ENCODE measurements at regions not wholly inside any gene's neighbourhood (a gene's known extent, or its start where the extent isn't known, plus 50 kb on each side); places are given as distances from the start of the nearest gene placed in this dataset.
"Not testable (repeated sequence)": the region's sequence is repeated elsewhere in the genome, so short reads cannot be mapped to it uniquely, and the experiment has no call there.

GRCh38 chr5:117144086-117144485 lies 569.5 kb upstream of the SEMA6A start:
- no peak for DNase-seq
- H3K9me3 Mint-ChIP-seq = peaks cover 15 to 21% of the 10 kb centered on the region in 2 donors
- no peaks in the 10 kb centered on the region for H3K27me3 Mint-ChIP-seq
- no peak for ATAC-seq
- no peak overlapping the region for H3K27ac Mint-ChIP-seq
- no peaks in the 10 kb centered on the region for H3K4me1 Mint-ChIP-seq
- H3K4me3 Mint-ChIP-seq = no peak overlapping the region

GRCh38 chr5:117143406-117143805 lies 568.8 kb upstream of the SEMA6A start:
- ATAC-seq (no peak), DNase-seq (no peak)
- no peak overlapping the region for H3K4me3 Mint-ChIP-seq
- H3K9me3 Mint-ChIP-seq = peaks cover 15 to 21% of the 10 kb centered on the region in 2 donors
- no peaks in the 10 kb centered on the region for H3K4me1 Mint-ChIP-seq
- no peak overlapping the region for H3K27ac Mint-ChIP-seq
- H3K27me3 Mint-ChIP-seq = no peaks in the 10 kb centered on the region

GRCh38 chr5:117138523-117138922 lies 563.9 kb upstream of the SEMA6A start:
- ATAC-seq = no peak
- H3K4me1 Mint-ChIP-seq = no peaks in the 10 kb centered on the region
- no peak overlapping the region for H3K27ac Mint-ChIP-seq
- H3K9me3 Mint-ChIP-seq = peaks cover 19 to 20% of the 10 kb centered on the region in 2 donors
- no peak for DNase-seq
- H3K4me3 Mint-ChIP-seq = no peak overlapping the region
- H3K27me3 Mint-ChIP-seq = no peaks in the 10 kb centered on the region

GRCh38 chr5:117135851-117136250 lies 561.2 kb upstream of the SEMA6A start:
- no peaks in the 10 kb centered on the region for H3K4me1 Mint-ChIP-seq
- DNase-seq (no peak), ATAC-seq (no peak)
- no peak overlapping the region for H3K27ac Mint-ChIP-seq
- H3K4me3 Mint-ChIP-seq = no peak overlapping the region
- H3K9me3 Mint-ChIP-seq = peaks cover 4 to 9% of the 10 kb centered on the region in 2 donors
- no peaks in the 10 kb centered on the region for H3K27me3 Mint-ChIP-seq

- Mint-ChIP-seq H3K9me3 (peaks cover 4 to 13% of the 10 kb centered on the region in 2 donors), H3K4me1 (no peaks in the 10 kb centered on the region), H3K27me3 (no peaks in the 10 kb centered on the region), H3K4me3 (no peak overlapping the region), H3K27ac (no peak overlapping the region)
- no peak for ATAC-seq
- DNase-seq = no peak
Observed at GRCh38 chr5:117133198-117133597, 558.6 kb upstream of the SEMA6A start.

GRCh38 chr5:117131876-117132275 lies 557.3 kb upstream of the SEMA6A start:
- H3K27me3 Mint-ChIP-seq = no peaks in the 10 kb centered on the region
- no peaks in the 10 kb centered on the region for H3K4me1 Mint-ChIP-seq
- peaks cover 4 to 8% of the 10 kb centered on the region in 2 donors for H3K9me3 Mint-ChIP-seq
- H3K4me3 Mint-ChIP-seq = no peak overlapping the region
- ATAC-seq (no peak), DNase-seq (no peak)
- no peak overlapping the region for H3K27ac Mint-ChIP-seq

- Mint-ChIP-seq H3K27ac (no peak overlapping the region), H3K9me3 (peaks cover 4 to 8% of the 10 kb centered on the region in 2 donors), H3K4me1 (no peaks in the 10 kb centered on the region), H3K4me3 (no peak overlapping the region), H3K27me3 (no peaks in the 10 kb centered on the region)
- ATAC-seq (no peak), DNase-seq (no peak)
Observed at GRCh38 chr5:117131048-117131679, 556.5 kb upstream of the SEMA6A start.

- no peaks in the 10 kb centered on the region for H3K4me1 Mint-ChIP-seq
- H3K4me3 Mint-ChIP-seq = no peak overlapping the region
- H3K9me3 Mint-ChIP-seq = peaks cover 6 to 18% of the 10 kb centered on the region in 2 donors
- ATAC-seq = no peak
- DNase-seq = no peak
- no peak overlapping the region for H3K27ac Mint-ChIP-seq
- no peaks in the 10 kb centered on the region for H3K27me3 Mint-ChIP-seq
Observed at GRCh38 chr5:117118499-117118898, 543.9 kb upstream of the SEMA6A start.

- H3K27me3 Mint-ChIP-seq, H3K4me1 Mint-ChIP-seq, ATAC-seq, H3K4me3 Mint-ChIP-seq, H3K27ac Mint-ChIP-seq, DNase-seq: not testable (repeated sequence)
- peaks cover 8 to 18% of the 10 kb centered on the region in 2 donors for H3K9me3 Mint-ChIP-seq
Observed at GRCh38 chr5:117117314-117117713, 542.7 kb upstream of the SEMA6A start.

GRCh38 chr5:117110548-117110947 lies 535.9 kb upstream of the SEMA6A start:
- H3K4me1 Mint-ChIP-seq = no peaks in the 10 kb centered on the region
- H3K9me3 Mint-ChIP-seq = peaks cover 4 to 17% of the 10 kb centered on the region in 2 donors
- H3K4me3 Mint-ChIP-seq = no peak overlapping the region
- DNase-seq (no peak), ATAC-seq (no peak)
- no peak overlapping the region for H3K27ac Mint-ChIP-seq
- H3K27me3 Mint-ChIP-seq = no peaks in the 10 kb centered on the region

- no peak overlapping the region for H3K4me3 Mint-ChIP-seq
- H3K4me1 Mint-ChIP-seq = no peaks in the 10 kb centered on the region
- no peak overlapping the region for H3K27ac Mint-ChIP-seq
- peaks cover 4 to 7% of the 10 kb centered on the region in 2 donors for H3K9me3 Mint-ChIP-seq
- ATAC-seq (no peak), DNase-seq (no peak)
- no peaks in the 10 kb centered on the region for H3K27me3 Mint-ChIP-seq
Observed at GRCh38 chr5:117107859-117108258, 533.2 kb upstream of the SEMA6A start.

- DNase-seq = no peak
- Mint-ChIP-seq H3K4me1 (no peaks in the 10 kb centered on the region), H3K27ac (no peak overlapping the region), H3K27me3 (no peaks in the 10 kb centered on the region), H3K4me3 (no peak overlapping the region), H3K9me3 (no peaks in the 10 kb centered on the region)
- ATAC-seq = no peak
Observed at GRCh38 chr5:117103703-117104102, 529.1 kb upstream of the SEMA6A start.

- Mint-ChIP-seq H3K27ac (no peak overlapping the region), H3K4me3 (no peak overlapping the region), H3K9me3 (no peaks in the 10 kb centered on the region), H3K4me1 (no peaks in the 10 kb centered on the region), H3K27me3 (no peaks in the 10 kb centered on the region)
- DNase-seq (no peak), ATAC-seq (no peak)
Observed at GRCh38 chr5:117102591-117102990, 528.0 kb upstream of the SEMA6A start.

- Mint-ChIP-seq H3K27me3 (no peaks in the 10 kb centered on the region), H3K27ac (no peak overlapping the region), H3K4me1 (no peaks in the 10 kb centered on the region), H3K4me3 (no peak overlapping the region), H3K9me3 (peaks cover under 1 to 2% of the 10 kb centered on the region in 2 donors)
- ATAC-seq (no peak), DNase-seq (no peak)
Observed at GRCh38 chr5:117100176-117100575, 525.6 kb upstream of the SEMA6A start.

- Mint-ChIP-seq H3K4me1 (no peaks in the 10 kb centered on the region), H3K27ac (no peak overlapping the region)
- no peak for ATAC-seq
Observed at GRCh38 chr5:117098094-117098493, 523.5 kb upstream of the SEMA6A start.

GRCh38 chr5:117095346-117096332 lies 521.0 kb upstream of the SEMA6A start:
- no peak for ATAC-seq
- Mint-ChIP-seq H3K27ac (no peak overlapping the region), H3K27me3 (no peaks in the 10 kb centered on the region), H3K4me1 (no peaks in the 10 kb centered on the region), H3K9me3 (peaks cover 8 to 14% of the 10 kb centered on the region in 2 donors), H3K4me3 (no peak overlapping the region)
- no peak for DNase-seq

More at GRCh38 chr5:117098094-117098493, 523.5 kb upstream of the SEMA6A start:
- no peaks in the 10 kb centered on the region for H3K27me3 Mint-ChIP-seq
- H3K4me3 Mint-ChIP-seq = no peak overlapping the region
- DNase-seq = no peak
- peaks cover 8 to 14% of the 10 kb centered on the region in 2 donors for H3K9me3 Mint-ChIP-seq

Measured in stimulated activated naive CD8-positive, alpha-beta T cell treated with anti-CD3 and anti-CD28 coated beads, Interleukin-15, amount 100 ng/mL, for 72 hours (primary cell).